GM18502 (cell line): ENCODE measurements at regions not wholly inside any gene's neighbourhood (a gene's known extent, or its start where the extent isn't known, plus 50 kb on each side); places are given as distances from the start of the nearest gene placed in this dataset.

Experiments used
- ATAC-seq: cut with Tn5 transposase; IDR thresholded peaks from one replicate; pipeline ENCODE4 v1.9.1; 2021; ENCODE audit warnings: mild to moderate bottlenecking; ENCODE audit not compliant: unreplicated experiment, poor library complexity

DNA sequence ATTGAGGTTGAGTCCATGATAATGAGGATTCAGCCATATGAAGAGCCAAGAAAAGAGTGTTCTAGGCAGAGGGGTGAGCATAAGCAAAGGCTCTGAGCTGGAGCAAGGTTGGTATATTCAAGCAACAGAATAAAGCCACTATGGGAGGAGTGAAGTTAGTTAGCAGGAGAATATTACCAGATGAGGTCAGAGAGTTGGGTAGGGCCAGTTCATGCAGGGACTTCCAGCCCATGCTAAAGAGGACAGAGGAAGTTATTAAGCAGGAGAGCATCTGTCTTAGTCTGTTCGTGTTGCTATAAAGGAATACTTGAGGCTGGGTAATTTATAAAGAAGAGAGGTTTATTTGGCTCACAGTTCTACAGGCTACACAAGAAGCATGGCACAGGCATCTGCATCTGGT, 57.1 kb upstream of the ATG10 start:
- ATAC-seq, result no peak

DNA sequence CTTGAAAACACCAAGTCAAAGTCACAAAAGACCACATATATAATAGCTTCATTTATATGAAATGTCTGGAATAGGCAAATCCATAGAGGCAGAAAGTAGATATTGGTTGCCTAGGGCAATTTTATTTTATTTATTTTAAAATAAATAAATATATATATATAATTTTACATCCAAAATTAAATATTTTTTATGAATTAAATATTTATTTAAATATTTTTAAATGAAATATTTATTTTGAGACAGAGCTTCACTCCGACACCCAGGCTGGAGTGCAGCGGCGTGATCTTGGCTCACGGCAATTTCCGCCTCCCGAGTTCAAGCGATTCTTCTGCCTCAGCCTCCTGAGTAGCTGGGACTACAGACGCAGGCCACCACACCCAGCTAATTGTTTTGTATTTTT, 58.9 kb upstream of the ATG10 start:
- no peak for ATAC-seq

DNA sequence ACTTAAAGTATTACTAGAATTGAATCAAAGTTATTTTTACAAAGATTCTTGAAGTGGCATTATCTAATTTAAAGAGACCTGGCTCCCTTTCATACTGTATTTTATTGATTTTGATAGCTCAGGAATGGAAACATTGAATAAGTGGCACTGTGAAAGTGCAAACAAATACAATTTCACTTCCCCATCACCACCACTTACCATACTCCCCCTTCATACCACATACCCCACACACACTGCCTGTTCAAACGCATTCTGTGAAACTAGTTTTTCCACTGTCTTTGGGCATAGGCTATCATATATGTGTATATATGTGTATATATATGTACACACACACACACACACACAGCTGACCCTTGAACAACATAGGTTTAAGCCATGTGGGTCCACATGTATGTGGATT, 62.1 kb upstream of the ATG10 start:
- ATAC-seq, result peak; percentile 75

- no peak for ATAC-seq
Observed at GRCh38 chr5:81908771-81909170, 63.1 kb upstream of the ATG10 start.

GRCh38 chr5:81908044-81908443, 63.8 kb upstream of the ATG10 start:
- no peak for ATAC-seq

DNA sequence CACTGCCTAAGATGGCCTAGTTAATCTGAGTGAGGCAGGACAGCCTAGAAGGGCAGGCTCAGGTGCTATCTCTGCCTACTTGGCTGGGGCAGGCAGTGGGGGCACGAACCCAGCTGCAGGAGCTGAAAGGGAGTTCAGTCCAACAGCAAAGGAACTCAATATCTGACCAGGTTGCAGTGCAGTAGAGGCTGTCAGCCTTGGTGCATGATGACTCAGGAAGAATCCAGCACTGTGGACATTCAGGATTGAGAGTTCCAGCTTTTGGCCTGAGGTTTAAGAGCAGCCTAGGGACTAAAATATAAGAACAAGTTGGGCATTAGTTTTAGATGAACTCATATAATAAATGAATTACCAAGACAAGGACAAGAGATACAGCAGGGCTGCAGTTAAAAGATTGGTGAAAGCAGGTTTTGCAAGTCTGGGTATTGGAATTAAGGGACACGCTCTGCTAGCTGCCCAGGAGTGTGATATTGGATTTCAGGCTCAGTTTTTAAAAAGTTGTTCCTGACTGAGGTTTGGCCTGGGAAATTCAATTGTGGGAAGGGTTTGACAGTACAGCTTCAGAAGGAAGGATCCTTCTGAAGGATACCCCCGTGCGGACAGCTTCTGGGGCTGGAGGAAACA, 64.7 kb upstream of the ATG10 start:
- no peak for ATAC-seq

DNA sequence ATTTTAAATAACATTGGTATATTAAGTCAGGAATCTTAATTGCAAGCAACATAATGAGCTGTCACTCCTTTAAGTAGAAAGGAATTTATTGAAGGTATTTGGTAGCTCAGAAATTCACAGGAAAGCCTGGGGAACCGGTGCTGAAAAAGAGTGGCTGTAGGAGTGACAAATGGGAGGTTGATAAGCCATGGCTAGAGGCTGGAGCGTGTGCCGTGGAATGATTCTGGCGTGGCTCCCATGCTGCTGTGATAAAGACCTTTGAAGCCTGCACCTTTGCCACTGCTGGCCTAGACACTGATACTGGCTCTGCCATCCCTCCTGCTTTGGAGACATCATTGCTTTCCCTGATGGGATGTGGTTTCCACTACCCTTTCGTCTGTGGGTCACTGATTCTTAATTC, 65.7 kb upstream of the ATG10 start:
- ATAC-seq, result no peak

DNA sequence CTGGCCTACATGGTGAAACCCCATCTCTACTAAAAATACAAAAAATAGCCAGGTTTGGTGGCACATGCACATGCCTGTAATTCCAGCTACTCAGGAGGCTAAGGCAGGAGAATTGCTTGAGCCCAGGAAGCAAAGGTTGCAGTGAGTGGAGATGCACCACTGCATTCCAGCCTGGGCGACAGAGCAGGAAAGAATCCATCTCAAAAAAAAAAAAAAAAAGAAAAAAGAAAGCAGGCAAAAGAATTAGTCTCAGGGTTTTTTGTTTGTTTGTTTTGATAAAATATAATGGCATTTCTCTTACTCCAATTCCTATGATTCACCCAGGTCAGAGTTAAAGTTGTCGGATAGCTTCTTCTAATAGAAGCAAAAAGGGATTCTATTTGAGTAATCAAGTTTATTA, 67.0 kb upstream of the ATG10 start:
- ATAC-seq, result no peak

- ATAC-seq, result no peak
Observed at GRCh38 chr5:81904166-81904565, 67.7 kb upstream of the ATG10 start.

GRCh38 chr5:81901586-81901985, 70.2 kb upstream of the ATG10 start:
- no peak for ATAC-seq

- no peak for ATAC-seq
Observed at GRCh38 chr5:81899123-81899522, 72.7 kb upstream of the ATG10 start.

DNA sequence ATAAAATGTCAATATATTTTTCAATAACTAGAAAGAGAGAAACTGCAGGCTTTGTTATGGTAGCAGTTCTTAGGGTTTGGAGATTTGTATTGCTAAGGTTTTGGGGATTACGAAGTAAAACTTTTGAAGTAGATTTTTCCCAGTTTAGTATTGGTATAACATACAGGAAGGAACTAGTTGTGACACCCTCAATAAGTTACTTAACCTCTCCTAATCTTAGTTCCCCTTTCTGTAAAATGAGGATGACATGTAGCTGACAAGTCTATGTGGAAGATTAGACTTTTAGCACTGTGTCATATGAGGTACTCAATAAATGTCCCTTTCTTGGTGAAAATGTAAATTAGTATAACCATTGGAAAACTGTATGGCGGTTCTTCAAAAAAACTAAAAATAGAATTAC, 73.4 kb upstream of the ATG10 start:
- ATAC-seq, result no peak

- ATAC-seq, result no peak
Observed at GRCh38 chr5:81896764-81897163, 75.1 kb upstream of the ATG10 start.

GRCh38 chr5:81895307-81895706, 76.5 kb upstream of the ATG10 start:
- ATAC-seq, result no peak

DNA sequence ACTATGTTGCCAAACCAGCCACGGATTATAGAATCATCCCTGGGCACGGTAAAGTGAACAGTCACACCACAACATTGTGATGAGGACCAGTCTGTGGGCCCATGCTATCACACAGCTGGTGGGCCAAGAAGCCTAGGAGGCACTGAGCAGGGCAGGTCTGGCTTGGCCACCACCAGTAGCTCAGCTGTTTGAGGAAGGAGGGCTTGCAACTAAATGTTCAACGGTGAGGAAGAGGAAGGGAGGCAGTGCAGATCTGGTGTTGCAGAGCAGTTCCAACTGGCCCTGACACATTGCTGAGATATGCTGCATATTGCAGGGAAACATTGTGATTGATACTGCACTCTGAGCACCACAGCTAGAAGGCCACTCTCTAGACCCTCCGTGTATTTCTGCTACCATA, 77.9 kb upstream of the ATG10 start:
- ATAC-seq, result no peak

DNA sequence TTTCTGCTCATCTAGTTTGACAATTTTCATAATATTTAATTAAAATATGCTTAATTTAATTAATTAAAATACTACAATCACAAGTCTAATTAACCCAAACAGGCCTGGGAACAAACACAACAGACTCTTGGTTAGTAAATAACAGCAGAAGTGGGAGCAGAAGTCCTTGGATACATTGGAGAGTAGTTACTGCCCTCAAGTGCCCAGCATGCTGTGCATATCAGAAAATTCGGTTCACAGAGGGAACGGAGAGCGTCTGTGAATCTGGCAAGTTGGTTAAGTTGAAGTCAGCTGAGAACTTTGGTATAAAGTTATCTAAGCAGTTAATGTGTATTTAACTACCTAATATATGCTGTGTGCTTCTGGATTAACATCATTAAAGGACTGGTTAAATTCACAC, 87.0 kb upstream of the ATG10 start:
- ATAC-seq, result no peak

- ATAC-seq, result no peak
Observed at GRCh38 chr5:81883371-81883770, 88.5 kb upstream of the ATG10 start.

- ATAC-seq, result no peak
Observed at GRCh38 chr5:81881595-81881994, 90.2 kb upstream of the ATG10 start.

- ATAC-seq, result no peak
Observed at GRCh38 chr5:81879936-81880335, 91.9 kb upstream of the ATG10 start.

- ATAC-seq, result no peak
Observed at GRCh38 chr5:81878333-81878732, 93.5 kb upstream of the ATG10 start.

DNA sequence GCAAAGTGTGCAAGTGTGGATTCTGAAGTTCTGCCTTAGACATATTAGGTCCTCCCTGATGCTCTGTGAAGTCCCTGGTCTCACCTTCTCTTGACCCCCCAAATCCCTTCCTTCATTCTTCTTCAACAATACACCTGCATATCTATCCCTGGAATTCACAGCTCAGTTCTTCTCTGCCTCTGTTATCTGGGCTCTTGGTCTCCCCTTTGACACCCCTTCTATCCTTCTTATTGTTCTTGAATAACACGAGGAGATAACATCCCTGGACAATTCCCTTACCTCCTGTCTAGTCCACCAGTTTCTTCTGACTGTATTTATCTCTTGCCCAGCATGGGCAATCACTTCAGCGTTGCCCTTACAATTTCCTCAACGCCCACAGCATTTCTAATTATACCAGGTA, 104.8 kb upstream of the ATG10 start:
- ATAC-seq, result no peak

- ATAC-seq, result no peak
Observed at GRCh38 chr5:81860778-81861177, 109.9 kb upstream of the SSBP2 start.

DNA sequence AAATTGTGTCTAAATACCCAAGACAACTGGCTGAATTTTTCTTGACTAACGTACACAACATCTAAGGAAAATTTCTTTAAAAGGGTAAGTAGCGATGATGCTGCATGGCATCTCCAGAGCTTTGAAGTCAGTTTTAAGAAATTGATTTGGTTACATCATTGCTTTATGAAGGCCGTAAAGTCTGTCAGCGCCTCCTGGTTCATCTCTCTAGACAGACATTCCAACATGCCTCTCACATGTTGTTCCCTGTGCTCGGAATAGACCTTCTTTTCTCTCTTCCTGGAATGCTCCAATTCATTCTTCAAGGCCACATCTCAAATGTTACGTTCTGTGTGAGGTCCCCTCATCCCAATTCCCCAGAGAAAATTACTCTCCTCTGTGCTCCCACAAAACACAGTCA, 108.7 kb upstream of the SSBP2 start:
- no peak for ATAC-seq
